OCI-LY1 (cell line): ENCODE measurements at regions not wholly inside any gene's neighbourhood (a gene's known extent, or its start where the extent isn't known, plus 50 kb on each side); places are given as distances from the start of the nearest gene placed in this dataset.

Source experiments
- H2AFZ ChIP-seq: fragments of 200-600 bp; sonication (generic), shearing (Covaris generic); 2 replicates; pipeline ENCODE4 v1.6.0; 2014; ENCODE audit warnings: antibody characterized with exemption, mild to moderate bottlenecking, low read length
- H3F3A ChIP-seq: fragments of 200-600 bp; sonication (generic), shearing (Covaris generic); 2 replicates; pipeline ENCODE4 v1.6.0; 2014; ENCODE audit warnings: mild to moderate bottlenecking, antibody characterized with exemption, low read length, moderate library complexity; ENCODE audit not compliant: insufficient read depth
- H3K27ac ChIP-seq: fragments of 200-600 bp; sonication (generic); 2 replicates; pipeline ENCODE4 v1.5.1; 2014; ENCODE audit warnings: low read length, mixed run types, mild to moderate bottlenecking, low read depth; ENCODE audit not compliant: poor library complexity, severe bottlenecking
- H3K27me3 ChIP-seq: fragments of 200-600 bp; sonication (generic); 2 replicates; pipeline ENCODE4 v1.6.0; 2014; ENCODE audit warnings: antibody characterized with exemption, mild to moderate bottlenecking, low read length, moderate library complexity; ENCODE audit not compliant: insufficient read depth
- H3K36me3 ChIP-seq: fragments of 200-600 bp; sonication (generic); 2 replicates; pipeline ENCODE4 v1.6.1; 2014; ENCODE audit warnings: mild to moderate bottlenecking, antibody characterized with exemption, low read length, moderate library complexity, mixed read lengths; ENCODE audit not compliant: insufficient read depth
- H3K4me1 ChIP-seq: fragments of 200-600 bp; sonication (generic); 2 replicates; pipeline ENCODE4 v1.5.1; 2014; ENCODE audit warnings: mild to moderate bottlenecking, low read length, moderate library complexity; ENCODE audit not compliant: insufficient read depth, severe bottlenecking
- H3K4me2 ChIP-seq: fragments of 200-600 bp; sonication (generic), shearing (Covaris generic); 2 replicates; pipeline ENCODE4 v1.6.1; 2014; ENCODE audit warnings: low read length
- H3K4me3 ChIP-seq: fragments of 200-600 bp; sonication (generic); 2 replicates; pipeline ENCODE4 v1.5.1; 2014; ENCODE audit warnings: low read length, low read depth, mild to moderate bottlenecking, mixed read lengths; ENCODE audit not compliant: poor library complexity, severe bottlenecking
- H3K79me2 ChIP-seq: fragments of 200-600 bp; shearing (Covaris generic); 2 replicates; pipeline ENCODE4 v1.6.1; 2016; ENCODE audit warnings: mixed run types, low read length, mixed read lengths; ENCODE audit not compliant: insufficient read depth
- H3K9ac ChIP-seq: fragments of 200-600 bp; sonication (generic), shearing (Covaris generic); 2 replicates; pipeline ENCODE4 v1.6.1; 2014; ENCODE audit warnings: mild to moderate bottlenecking, low read length, mixed read lengths
- H3K9me2 ChIP-seq: fragments of 200-600 bp; sonication (generic), shearing (Covaris generic); 2 replicates; pipeline ENCODE4 v1.6.1; 2014; ENCODE audit warnings: low read depth, mild to moderate bottlenecking, low read length, mixed read lengths
- H3K9me3 ChIP-seq: fragments of 200-600 bp; shearing (Covaris generic); 2 replicates; pipeline ENCODE4 v1.6.1; 2014; ENCODE audit warnings: low read length, mixed read lengths
- H4K20me1 ChIP-seq: fragments of 200-600 bp; sonication (generic), shearing (Covaris generic); 2 replicates; pipeline ENCODE4 v1.6.0; 2016; ENCODE audit warnings: mild to moderate bottlenecking, low read length; ENCODE audit not compliant: insufficient read depth
- EZH2 ChIP-seq: fragments of 200-600 bp; sonication (generic), shearing (Covaris generic); IDR thresholded peaks from 2 replicates; pipeline ENCODE4 v1.8.0; 2017; ENCODE audit warnings: borderline replicate concordance, mixed run types, mild to moderate bottlenecking, antibody characterized with exemption, low read length, moderate library complexity, mixed read lengths
- TF ChIP-seq, protein P1 (sequence below): fragments of 200-600 bp; sonication (generic), shearing (Covaris generic); IDR thresholded peaks from 2 replicates; pipeline ENCODE4 v1.5.1; 2017; ENCODE audit warnings: mild to moderate bottlenecking, antibody characterized with exemption, low read length, moderate library complexity, mixed read lengths

- no peaks in the 10 kb centered on the region for H3K9me2 ChIP-seq
- no peaks in the 10 kb centered on the region for H3K9me3 ChIP-seq
- H4K20me1 ChIP-seq, result no peaks in the 10 kb centered on the region
- no peaks in the 10 kb centered on the region for H3K27me3 ChIP-seq
- no peak overlapping the region for H3K9ac ChIP-seq
- H3K27ac ChIP-seq, result no peak overlapping the region
- no peak overlapping the region for H3K4me2 ChIP-seq
- no peaks in the 10 kb centered on the region for H3K4me1 ChIP-seq
- H3K36me3 ChIP-seq, result no peaks in the 10 kb centered on the region
- no peak overlapping the region for H3K4me3 ChIP-seq
- H3F3A ChIP-seq, result no peaks in the 10 kb centered on the region
- no peaks in the 10 kb centered on the region for H3K79me2 ChIP-seq
- TF ChIP-seq EZH2, result no peak
- TF ChIP-seq, protein P1, sequence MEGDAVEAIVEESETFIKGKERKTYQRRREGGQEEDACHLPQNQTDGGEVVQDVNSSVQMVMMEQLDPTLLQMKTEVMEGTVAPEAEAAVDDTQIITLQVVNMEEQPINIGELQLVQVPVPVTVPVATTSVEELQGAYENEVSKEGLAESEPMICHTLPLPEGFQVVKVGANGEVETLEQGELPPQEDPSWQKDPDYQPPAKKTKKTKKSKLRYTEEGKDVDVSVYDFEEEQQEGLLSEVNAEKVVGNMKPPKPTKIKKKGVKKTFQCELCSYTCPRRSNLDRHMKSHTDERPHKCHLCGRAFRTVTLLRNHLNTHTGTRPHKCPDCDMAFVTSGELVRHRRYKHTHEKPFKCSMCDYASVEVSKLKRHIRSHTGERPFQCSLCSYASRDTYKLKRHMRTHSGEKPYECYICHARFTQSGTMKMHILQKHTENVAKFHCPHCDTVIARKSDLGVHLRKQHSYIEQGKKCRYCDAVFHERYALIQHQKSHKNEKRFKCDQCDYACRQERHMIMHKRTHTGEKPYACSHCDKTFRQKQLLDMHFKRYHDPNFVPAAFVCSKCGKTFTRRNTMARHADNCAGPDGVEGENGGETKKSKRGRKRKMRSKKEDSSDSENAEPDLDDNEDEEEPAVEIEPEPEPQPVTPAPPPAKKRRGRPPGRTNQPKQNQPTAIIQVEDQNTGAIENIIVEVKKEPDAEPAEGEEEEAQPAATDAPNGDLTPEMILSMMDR, result no peak
- no peak overlapping the region for H2AFZ ChIP-seq
These were observed 485.7 kb downstream of the NUF2 start for GRCh38 chr1:163807331-163808049.

GRCh38 chr1:163813251-163813650 lies 491.5 kb downstream of the NUF2 start:
- Histone ChIP-seq H2AFZ (no peak overlapping the region), H3K4me1 (no peaks in the 10 kb centered on the region), H4K20me1 (no peaks in the 10 kb centered on the region), H3F3A (no peaks in the 10 kb centered on the region), H3K36me3 (no peaks in the 10 kb centered on the region), H3K79me2 (no peaks in the 10 kb centered on the region), H3K9me3 (no peaks in the 10 kb centered on the region), H3K9me2 (no peaks in the 10 kb centered on the region), H3K9ac (no peak overlapping the region), H3K27me3 (no peaks in the 10 kb centered on the region), H3K4me2 (no peak overlapping the region), H3K27ac (no peak overlapping the region), H3K4me3 (no peak overlapping the region)
- TF ChIP-seq EZH2, result no peak
- TF ChIP-seq, protein P1, result no peak

DNA sequence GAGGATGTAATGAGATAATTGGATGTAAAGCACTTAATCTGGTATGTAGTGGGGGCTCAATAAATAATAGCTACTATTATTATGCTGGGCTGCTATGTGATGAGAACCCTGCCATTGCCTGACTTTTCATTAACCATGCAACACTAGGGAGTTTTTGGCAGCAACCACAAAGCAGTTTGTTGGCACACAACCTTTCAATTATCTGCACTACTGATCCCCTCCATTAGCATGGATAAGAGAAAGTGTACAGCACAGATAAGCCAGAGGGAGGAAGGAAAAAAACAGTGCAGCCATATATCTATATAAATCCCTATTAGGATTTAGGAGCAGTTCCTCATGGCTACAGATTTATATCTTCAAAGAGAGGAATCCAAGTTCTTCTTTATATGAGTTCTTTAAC lies 498.5 kb downstream of the NUF2 start:
- Histone ChIP-seq H3K9me3 (no peaks in the 10 kb centered on the region), H3K27me3 (no peaks in the 10 kb centered on the region), H3K27ac (no peak overlapping the region), H3F3A (no peaks in the 10 kb centered on the region), H3K9ac (no peak overlapping the region), H3K36me3 (no peaks in the 10 kb centered on the region), H3K4me3 (no peak overlapping the region), H4K20me1 (no peaks in the 10 kb centered on the region), H2AFZ (no peak overlapping the region), H3K4me2 (no peak overlapping the region), H3K4me1 (no peaks in the 10 kb centered on the region), H3K9me2 (no peaks in the 10 kb centered on the region), H3K79me2 (no peaks in the 10 kb centered on the region)
- TF ChIP-seq, protein P1, result no peak
- TF ChIP-seq EZH2, result no peak
